H7 (cell line): ENCODE measurements at regions not wholly inside any gene's neighbourhood (a gene's known extent, or its start where the extent isn't known, plus 50 kb on each side); places are given as distances from the start of the nearest gene placed in this dataset.
"Not testable (repeated sequence)": the region's sequence is repeated elsewhere in the genome, so short reads cannot be mapped to it uniquely, and the experiment has no call there.

ENCODE experiments used
- DNase-seq: peaks from one replicate; pipeline ENCODE4 v3.0.0; 2012
- H3K27me3 ChIP-seq: 2 replicates; pipeline ENCODE4 v1.6.0; 2011; ENCODE audit warnings: mild to moderate bottlenecking, low read length; ENCODE audit not compliant: control insufficient read depth, insufficient read depth
- H3K36me3 ChIP-seq: replicated peaks from 2 replicates; pipeline ENCODE4 v1.5.1; 2011; ENCODE audit warnings: low read length; ENCODE audit not compliant: control insufficient read depth, insufficient read depth
- H3K4me3 ChIP-seq: 2 replicates; pipeline ENCODE4 v1.5.1; 2011; ENCODE audit warnings: low read depth, mild to moderate bottlenecking, control low read depth, low read length, moderate library complexity; ENCODE audit not compliant: insufficient read depth

DNA sequence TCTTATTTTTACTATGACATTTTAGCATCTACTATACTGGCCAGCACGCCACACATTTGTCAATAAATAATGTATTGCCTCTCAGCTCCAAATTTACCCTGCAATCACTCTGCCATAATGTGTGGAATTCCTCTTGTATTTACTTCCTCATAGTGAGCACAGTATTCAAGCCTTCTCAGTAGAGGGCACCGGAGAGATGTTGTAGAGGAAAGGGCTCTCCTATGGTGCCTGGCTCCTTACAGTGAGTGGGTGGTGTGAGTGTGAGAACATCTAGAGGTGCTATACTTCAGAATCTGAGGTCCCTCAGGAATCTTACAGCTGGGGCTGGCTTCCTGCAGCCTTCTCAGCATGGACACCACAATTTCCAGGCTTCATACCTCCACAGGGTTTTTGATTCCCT lies 2334.2 kb upstream of the PCDH20 start:
- H3K27me3 ChIP-seq, H3K4me3 ChIP-seq, H3K36me3 ChIP-seq, DNase-seq: not testable (repeated sequence)

- not testable (repeated sequence) for H3K4me3 ChIP-seq, DNase-seq, H3K36me3 ChIP-seq, H3K27me3 ChIP-seq
Observed at GRCh38 chr13:63741814-63742101, 2326.1 kb upstream of the PCDH20 start.

GRCh38 chr13:63741029-63741813 lies 2325.6 kb upstream of the PCDH20 start:
- Histone ChIP-seq H3K4me3 (no peak overlapping the region), H3K27me3 (no peaks in the 10 kb centered on the region), H3K36me3 (no peaks in the 10 kb centered on the region)
- no peak for DNase-seq

DNA sequence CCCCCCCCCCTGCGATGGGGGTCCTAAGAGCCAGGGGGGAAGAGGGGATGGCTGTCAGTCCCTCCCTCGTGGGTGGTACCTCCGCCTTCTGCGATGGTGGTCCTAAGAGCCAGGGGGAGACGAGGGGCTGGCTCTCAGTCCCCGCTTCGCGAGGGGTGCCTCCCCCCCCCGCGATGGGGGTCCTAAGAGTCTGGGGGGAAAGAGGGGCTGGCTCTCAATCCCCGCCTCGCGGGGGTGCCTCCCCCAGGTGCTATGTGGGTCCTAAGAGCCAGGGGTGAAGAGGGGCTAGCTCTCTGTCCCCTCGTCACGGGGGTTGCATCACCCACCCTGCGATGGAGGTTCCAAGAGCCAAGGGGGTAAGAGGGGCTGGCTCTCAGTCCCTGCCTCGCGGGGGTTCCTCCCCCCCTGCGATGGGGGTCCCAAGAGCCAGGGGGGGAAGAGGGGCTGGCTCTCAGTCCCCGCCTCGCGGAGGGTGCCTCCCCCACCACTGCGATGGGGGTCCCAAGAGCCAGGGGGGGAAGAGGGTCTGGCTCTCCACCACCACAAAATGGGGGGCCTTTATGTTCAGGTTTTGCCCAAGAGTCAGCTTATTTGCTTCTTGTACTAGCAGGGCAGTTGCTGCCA lies 2323.6 kb upstream of the PCDH20 start:
- H3K36me3 ChIP-seq, DNase-seq, H3K27me3 ChIP-seq, H3K4me3 ChIP-seq: not testable (repeated sequence)

DNA sequence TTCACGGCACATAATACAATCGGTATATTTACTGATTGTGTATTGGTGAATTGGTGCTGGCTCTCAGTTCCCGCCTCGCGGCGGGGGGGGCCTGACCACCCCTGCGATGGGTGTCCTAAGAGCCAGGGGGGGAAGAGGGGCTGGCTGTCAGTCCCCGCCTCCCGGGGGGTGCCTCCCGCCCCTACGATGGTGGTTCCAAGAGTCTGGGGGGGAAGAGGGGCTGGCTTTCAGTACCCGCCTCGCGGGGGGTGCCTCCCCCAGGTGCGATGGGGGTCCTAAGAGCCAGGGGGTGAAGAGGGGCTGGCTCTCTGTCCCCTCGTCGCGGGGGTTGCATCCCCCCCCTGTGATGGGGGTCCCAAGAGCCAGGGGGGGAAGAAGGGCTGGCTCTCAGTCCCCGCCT lies 2321.8 kb upstream of the PCDH20 start:
- DNase-seq: no peak
- no peaks in the 10 kb centered on the region for H3K36me3 ChIP-seq
- H3K4me3 ChIP-seq: no peak overlapping the region
- H3K27me3 ChIP-seq: no peaks in the 10 kb centered on the region

DNA sequence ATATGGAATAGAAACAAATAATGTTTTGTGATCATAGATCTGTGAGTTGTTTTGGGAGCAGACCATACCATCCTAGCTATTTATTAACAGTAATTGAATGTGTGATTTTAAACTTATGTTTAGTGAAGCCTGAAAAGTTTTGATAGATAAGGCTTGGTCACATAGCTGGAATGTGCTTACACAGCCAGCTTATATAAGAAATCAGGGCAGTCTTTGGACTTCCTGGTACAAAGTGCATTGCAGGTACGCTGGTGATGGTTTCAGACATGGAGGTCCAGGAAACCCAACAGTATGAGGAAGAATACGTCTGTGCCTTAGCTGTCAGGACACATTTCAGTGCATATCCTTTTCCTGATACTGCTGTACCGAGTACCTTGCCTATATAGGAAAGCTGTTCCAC lies 2316.2 kb upstream of the PCDH20 start:
- H3K4me3 ChIP-seq: no peak overlapping the region
- no peaks in the 10 kb centered on the region for H3K36me3 ChIP-seq
- DNase-seq: no peak
- no peaks in the 10 kb centered on the region for H3K27me3 ChIP-seq

GRCh38 chr13:63712159-63712558 lies 2296.5 kb upstream of the PCDH20 start:
- not testable (repeated sequence) for H3K27me3 ChIP-seq, DNase-seq, H3K36me3 ChIP-seq, H3K4me3 ChIP-seq

DNA sequence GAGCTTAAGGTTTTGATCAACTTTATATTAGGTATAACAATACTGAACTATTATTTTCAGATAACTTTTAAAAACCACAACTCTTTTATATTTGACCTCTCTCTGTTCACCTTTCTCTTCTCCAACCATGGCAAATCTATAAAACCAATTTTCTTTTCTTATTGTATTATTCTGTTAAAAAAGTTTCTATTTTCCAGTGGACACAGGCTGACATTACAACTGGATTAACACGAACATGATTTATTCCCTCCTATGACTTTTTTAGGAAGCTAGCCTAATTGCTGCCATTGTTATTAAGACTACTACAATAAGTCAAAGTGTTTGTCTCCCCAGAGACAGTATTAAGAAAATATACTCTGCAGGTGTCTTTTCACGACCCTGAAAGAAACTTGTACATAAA lies 2291.1 kb upstream of the PCDH20 start:
- no peak overlapping the region for H3K4me3 ChIP-seq
- no peaks in the 10 kb centered on the region for H3K27me3 ChIP-seq
- no peak for DNase-seq
- H3K36me3 ChIP-seq: no peaks in the 10 kb centered on the region

DNA sequence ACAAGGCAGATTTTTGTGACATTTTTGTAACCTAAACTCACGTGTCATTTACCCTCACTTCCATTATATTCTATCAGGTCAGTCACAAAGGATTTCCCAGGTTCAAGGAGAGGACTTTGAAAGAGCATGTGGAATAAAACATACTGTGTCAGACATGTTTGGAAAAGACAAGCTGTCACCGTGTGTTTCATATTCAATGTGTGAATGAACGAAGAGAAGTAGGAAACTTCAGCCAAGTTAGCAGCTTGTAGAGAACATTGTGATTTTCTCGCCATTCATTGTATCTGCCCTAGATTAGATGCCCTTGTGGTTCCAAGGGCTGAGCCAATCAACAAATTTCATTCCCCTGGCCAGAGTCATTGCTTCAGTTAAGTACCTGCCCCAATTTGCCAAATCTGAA lies 2288.9 kb upstream of the PCDH20 start:
- DNase-seq: no peak
- Histone ChIP-seq H3K36me3 (no peaks in the 10 kb centered on the region), H3K27me3 (no peaks in the 10 kb centered on the region), H3K4me3 (no peak overlapping the region)

DNA sequence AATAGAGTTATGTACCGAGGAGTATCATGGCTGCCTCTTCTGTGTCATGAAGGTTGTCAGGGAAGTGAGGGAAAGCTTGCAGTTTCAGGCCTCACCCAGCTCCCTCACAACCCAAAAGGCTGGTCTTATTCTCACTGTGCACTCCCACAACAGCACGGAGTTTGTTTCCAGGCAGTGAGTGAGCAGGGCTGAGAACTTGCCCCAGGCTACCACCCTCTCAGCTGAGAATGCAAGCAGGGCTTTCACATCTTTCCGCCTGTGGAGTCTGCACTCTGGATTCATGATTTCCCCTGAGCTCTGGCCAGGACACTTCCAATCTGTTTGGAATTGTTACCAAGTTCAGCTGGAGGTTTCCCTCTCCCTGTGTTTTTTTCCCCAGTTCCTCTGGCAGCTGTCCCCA lies 2284.7 kb upstream of the PCDH20 start:
- DNase-seq: no peak
- Histone ChIP-seq H3K36me3 (no peaks in the 10 kb centered on the region), H3K4me3 (no peak overlapping the region), H3K27me3 (no peaks in the 10 kb centered on the region)

- DNase-seq: no peak
- Histone ChIP-seq H3K27me3 (no peaks in the 10 kb centered on the region), H3K4me3 (no peak overlapping the region), H3K36me3 (no peaks in the 10 kb centered on the region)
Observed at GRCh38 chr13:63699948-63700347, 2284.3 kb upstream of the PCDH20 start.

- no peaks in the 10 kb centered on the region for H3K27me3 ChIP-seq
- H3K36me3 ChIP-seq: no peaks in the 10 kb centered on the region
- DNase-seq: no peak
- no peak overlapping the region for H3K4me3 ChIP-seq
Observed at GRCh38 chr13:63696055-63696454, 2280.4 kb upstream of the PCDH20 start.

GRCh38 chr13:63693696-63694095 lies 2278.0 kb upstream of the PCDH20 start:
- Histone ChIP-seq H3K27me3 (no peaks in the 10 kb centered on the region), H3K4me3 (no peak overlapping the region), H3K36me3 (no peaks in the 10 kb centered on the region)
- DNase-seq: no peak

- Histone ChIP-seq H3K4me3 (no peak overlapping the region), H3K27me3 (no peaks in the 10 kb centered on the region), H3K36me3 (no peaks in the 10 kb centered on the region)
- DNase-seq: no peak
Observed at GRCh38 chr13:63691474-63691873, 2275.8 kb upstream of the PCDH20 start.

DNA sequence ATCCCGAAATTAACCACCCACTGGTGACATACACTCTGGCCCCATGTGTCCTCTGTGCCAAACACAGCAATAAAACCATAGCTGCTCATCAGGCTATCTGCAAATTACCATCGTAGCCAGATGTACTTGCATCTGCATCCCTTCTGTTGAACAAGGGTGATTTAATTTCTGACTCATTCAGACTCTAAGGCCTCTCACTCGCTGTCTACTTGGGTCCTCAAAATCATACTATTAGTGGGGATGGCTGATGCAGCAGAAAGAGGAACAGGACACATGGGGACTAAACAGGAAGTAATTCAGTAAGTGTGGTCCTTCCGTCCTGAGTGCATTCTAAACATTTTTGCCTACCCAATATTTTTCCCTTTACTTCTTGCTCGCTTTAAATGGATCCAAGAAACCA lies 2275.0 kb upstream of the PCDH20 start:
- Histone ChIP-seq H3K36me3 (no peaks in the 10 kb centered on the region), H3K27me3 (no peaks in the 10 kb centered on the region), H3K4me3 (no peak overlapping the region)
- no peak for DNase-seq

DNA sequence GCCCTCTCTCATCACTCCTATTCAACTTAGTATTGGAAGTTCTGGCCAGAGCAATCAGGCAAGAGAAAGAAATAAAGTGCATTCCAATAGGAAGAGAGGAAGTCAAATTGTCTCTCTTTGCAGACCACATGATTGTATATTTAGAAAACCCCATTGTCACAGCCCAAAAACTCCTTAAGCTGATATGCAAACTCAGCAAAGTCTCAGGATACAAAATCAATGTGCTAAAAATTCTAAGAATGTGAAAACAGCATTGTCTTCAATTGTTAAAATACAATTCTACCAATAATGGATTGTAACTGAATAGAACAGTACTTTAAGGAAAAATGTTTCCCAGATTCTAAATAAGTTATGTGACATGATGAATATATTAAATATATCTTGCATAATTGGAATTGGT lies 2269.2 kb upstream of the PCDH20 start:
- Histone ChIP-seq H3K27me3 (no peaks in the 10 kb centered on the region), H3K36me3 (no peaks in the 10 kb centered on the region), H3K4me3 (no peak overlapping the region)
- DNase-seq: no peak
